Type B pancreatic cell (in vitro differentiated cells): ENCODE measurements at regions not wholly inside any gene's neighbourhood (a gene's known extent, or its start where the extent isn't known, plus 50 kb on each side); places are given as distances from the start of the nearest gene placed in this dataset.
A peak's percentile ranks its signal among the peaks of the same experiment; 100 is the strongest.

Experiments
- DNase-seq: peaks from one replicate; pipeline ENCODE4 v3.0.0; 2021; ENCODE audit warnings: mixed read lengths; ENCODE audit not compliant: unreplicated experiment; ENCODE audit errors: extremely low spot score
- H3K27ac Mint-ChIP-seq: 2 replicates; pipeline ENCODE4 v1.8.0; 2021; ENCODE audit warnings: mild to moderate bottlenecking, mixed read lengths
- H3K27me3 Mint-ChIP-seq: 2 replicates; pipeline ENCODE4 v1.8.0; 2021; ENCODE audit warnings: mixed read lengths
- H3K36me3 Mint-ChIP-seq: 2 replicates; pipeline ENCODE4 v1.8.0; 2021; ENCODE audit warnings: mixed read lengths
- H3K4me1 Mint-ChIP-seq: one replicate; pipeline ENCODE4 v1.8.0; 2021; ENCODE audit warnings: mixed read lengths; ENCODE audit not compliant: unreplicated experiment
- H3K4me3 Mint-ChIP-seq: 2 replicates; pipeline ENCODE4 v1.8.0; 2021; ENCODE audit warnings: mild to moderate bottlenecking, mixed read lengths
- H3K9me3 Mint-ChIP-seq: 2 replicates; pipeline ENCODE4 v1.8.0; 2021; ENCODE audit warnings: mixed read lengths
- TF ChIP-seq, protein P1 (sequence below): fragments of 200-600 bp; sonication (generic); conservative IDR thresholded peaks from 2 replicates; pipeline ENCODE4 v1.5.0; 2021; ENCODE audit warnings: antibody characterized with exemption, mild to moderate bottlenecking

DNA sequence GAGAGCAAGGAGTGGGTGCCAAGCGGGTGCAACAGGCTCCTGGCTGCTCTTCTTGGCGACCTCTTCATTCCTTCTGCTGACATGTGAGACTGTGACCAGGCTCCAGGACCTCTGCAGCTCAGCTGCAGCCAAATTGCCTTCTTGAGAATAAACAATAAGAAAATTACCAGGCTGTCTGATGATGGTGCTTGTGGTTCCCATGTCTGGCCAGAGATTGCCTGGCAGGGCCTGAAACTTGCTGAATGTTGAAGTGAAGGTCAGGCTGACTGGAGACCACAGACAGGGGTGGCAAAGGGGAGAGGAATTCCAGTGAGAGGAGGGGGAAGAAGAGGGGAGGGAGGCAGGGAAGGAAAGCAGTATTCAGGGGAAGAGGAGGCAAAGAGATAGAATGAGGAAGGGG, 497.4 kb upstream of the PODXL start:
- no peak overlapping the region for H3K4me3 Mint-ChIP-seq
- H3K27ac Mint-ChIP-seq, result no peak overlapping the region
- peaks cover 19% of the 10 kb centered on the region for H3K27me3 Mint-ChIP-seq
- no peaks in the 10 kb centered on the region for H3K4me1 Mint-ChIP-seq
- no peaks in the 10 kb centered on the region for H3K36me3 Mint-ChIP-seq
- TF ChIP-seq, protein P1, sequence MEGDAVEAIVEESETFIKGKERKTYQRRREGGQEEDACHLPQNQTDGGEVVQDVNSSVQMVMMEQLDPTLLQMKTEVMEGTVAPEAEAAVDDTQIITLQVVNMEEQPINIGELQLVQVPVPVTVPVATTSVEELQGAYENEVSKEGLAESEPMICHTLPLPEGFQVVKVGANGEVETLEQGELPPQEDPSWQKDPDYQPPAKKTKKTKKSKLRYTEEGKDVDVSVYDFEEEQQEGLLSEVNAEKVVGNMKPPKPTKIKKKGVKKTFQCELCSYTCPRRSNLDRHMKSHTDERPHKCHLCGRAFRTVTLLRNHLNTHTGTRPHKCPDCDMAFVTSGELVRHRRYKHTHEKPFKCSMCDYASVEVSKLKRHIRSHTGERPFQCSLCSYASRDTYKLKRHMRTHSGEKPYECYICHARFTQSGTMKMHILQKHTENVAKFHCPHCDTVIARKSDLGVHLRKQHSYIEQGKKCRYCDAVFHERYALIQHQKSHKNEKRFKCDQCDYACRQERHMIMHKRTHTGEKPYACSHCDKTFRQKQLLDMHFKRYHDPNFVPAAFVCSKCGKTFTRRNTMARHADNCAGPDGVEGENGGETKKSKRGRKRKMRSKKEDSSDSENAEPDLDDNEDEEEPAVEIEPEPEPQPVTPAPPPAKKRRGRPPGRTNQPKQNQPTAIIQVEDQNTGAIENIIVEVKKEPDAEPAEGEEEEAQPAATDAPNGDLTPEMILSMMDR, result no peak
- DNase-seq, result no peak
- H3K9me3 Mint-ChIP-seq, result peaks cover 6% of the 10 kb centered on the region

GRCh38 chr7:132051311-132051710, 494.9 kb upstream of the PODXL start:
- Mint-ChIP-seq H3K9me3 (peaks cover 6% of the 10 kb centered on the region), H3K36me3 (no peaks in the 10 kb centered on the region), H3K4me3 (no peak overlapping the region), H3K27ac (no peak overlapping the region), H3K27me3 (peaks cover 19% of the 10 kb centered on the region), H3K4me1 (no peaks in the 10 kb centered on the region)
- DNase-seq, result no peak
- TF ChIP-seq, protein P1, result no peak

DNA sequence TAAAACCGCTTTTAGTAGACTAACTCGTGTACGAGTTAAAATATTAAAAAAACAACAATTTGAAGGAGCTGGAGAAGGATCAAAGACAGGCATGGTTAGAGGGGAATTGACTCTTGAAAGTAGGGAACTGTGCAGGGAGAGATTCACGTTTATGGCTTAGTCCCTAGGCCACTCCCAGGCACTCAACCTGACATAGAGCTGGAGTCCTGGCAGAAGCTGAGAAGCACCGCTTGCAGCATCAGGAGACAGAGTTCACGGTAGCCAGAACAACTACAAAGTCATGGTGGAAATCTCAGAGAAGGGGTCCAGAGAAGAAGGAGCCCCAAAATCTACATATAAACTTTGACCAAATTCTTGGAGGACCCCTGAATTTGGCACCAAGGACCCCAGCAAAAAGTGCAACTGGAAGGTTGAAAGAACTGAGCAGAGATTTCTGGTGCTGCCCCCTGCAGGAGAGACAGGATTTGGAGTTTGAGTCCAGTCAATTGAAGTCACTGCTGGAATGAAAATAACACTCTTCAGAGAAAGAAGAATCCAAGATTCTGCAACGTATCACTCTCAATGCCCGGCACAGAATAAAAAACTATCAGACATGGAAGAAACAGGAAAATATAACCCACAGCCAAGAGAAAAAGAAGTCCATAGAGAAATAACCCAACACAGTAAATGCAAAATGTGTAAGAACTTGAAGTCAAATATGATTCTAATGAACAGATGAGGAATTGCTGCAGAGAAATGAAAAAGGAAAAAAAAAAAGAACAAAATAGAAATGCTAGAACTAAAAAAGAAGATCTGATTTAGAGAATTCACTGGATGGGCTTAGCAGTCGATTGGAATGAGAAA, 493.3 kb upstream of the PODXL start:
- DNase-seq, result peak; percentile 55
- Mint-ChIP-seq H3K4me3 (no peak overlapping the region), H3K4me1 (no peaks in the 10 kb centered on the region), H3K36me3 (no peaks in the 10 kb centered on the region), H3K27me3 (peaks cover 25% of the 10 kb centered on the region), H3K27ac (no peak overlapping the region), H3K9me3 (peaks cover 6% of the 10 kb centered on the region)
- TF ChIP-seq, protein P1, result peak; percentile 77

- Mint-ChIP-seq H3K27me3 (peaks cover 9% of the 10 kb centered on the region), H3K4me3 (no peak overlapping the region), H3K4me1 (no peaks in the 10 kb centered on the region), H3K27ac (no peak overlapping the region), H3K9me3 (no peaks in the 10 kb centered on the region), H3K36me3 (no peaks in the 10 kb centered on the region)
- TF ChIP-seq, protein P1, result no peak
- peak; percentile 42 for DNase-seq
Measured at GRCh38 chr7:132045481-132045980, 489.1 kb upstream of the PODXL start.

- H3K4me3 Mint-ChIP-seq, result no peak overlapping the region
- no peaks in the 10 kb centered on the region for H3K4me1 Mint-ChIP-seq
- H3K27me3 Mint-ChIP-seq, result peaks cover 9% of the 10 kb centered on the region
- no peaks in the 10 kb centered on the region for H3K36me3 Mint-ChIP-seq
- no peak for DNase-seq
- TF ChIP-seq, protein P1, result no peak
- H3K27ac Mint-ChIP-seq, result no peak overlapping the region
- no peaks in the 10 kb centered on the region for H3K9me3 Mint-ChIP-seq
Measured at GRCh38 chr7:132045002-132045401, 488.6 kb upstream of the PODXL start.
